ENCODE measurements at regions not wholly inside any gene's neighbourhood (a gene's known extent, or its start where the extent isn't known, plus 50 kb on each side); places are given as distances from the start of the nearest gene placed in this dataset.

- Histone ChIP-seq H3K27me3 (peaks cover 20% of the 10 kb centered on the region), H3K9me3 (no peaks in the 10 kb centered on the region), H3K36me3 (no peaks in the 10 kb centered on the region), H3K4me3 (no peak overlapping the region)
- DNase-seq = no peak
These were observed 117.2 kb downstream of the TLE3 start for GRCh38 chr15:69980341-69981059.

- Histone ChIP-seq H3K9me3 (no peaks in the 10 kb centered on the region), H3K4me3 (no peak overlapping the region), H3K36me3 (no peaks in the 10 kb centered on the region), H3K27me3 (peaks cover 16% of the 10 kb centered on the region)
- no peak for DNase-seq
These were observed 115.7 kb downstream of the TLE3 start for GRCh38 chr15:69982037-69982436.

- Histone ChIP-seq H3K4me3 (no peak overlapping the region), H3K9me3 (no peaks in the 10 kb centered on the region), H3K36me3 (no peaks in the 10 kb centered on the region), H3K27me3 (peaks cover 16% of the 10 kb centered on the region)
- no peak for DNase-seq
These were observed 113.9 kb downstream of the TLE3 start for GRCh38 chr15:69983696-69984265.

GRCh38 chr15:69987492-69988489 is 109.9 kb downstream of the TLE3 start:
- Histone ChIP-seq H3K9me3 (no peaks in the 10 kb centered on the region), H3K4me3 (no peak overlapping the region), H3K27me3 (peaks cover 13% of the 10 kb centered on the region), H3K36me3 (no peaks in the 10 kb centered on the region)
- peak; percentile 45 for DNase-seq

GRCh38 chr15:69988541-69989225 is 109.0 kb downstream of the TLE3 start:
- Histone ChIP-seq H3K9me3 (no peaks in the 10 kb centered on the region), H3K4me3 (no peak overlapping the region), H3K36me3 (no peaks in the 10 kb centered on the region), H3K27me3 (peaks cover 4% of the 10 kb centered on the region; the same call in 1 of the 2 replicates)
- DNase-seq = no peak

- Histone ChIP-seq H3K27me3 (no peaks in the 10 kb centered on the region), H3K4me3 (no peak overlapping the region), H3K9me3 (no peaks in the 10 kb centered on the region), H3K36me3 (no peaks in the 10 kb centered on the region)
- DNase-seq = no peak
These were observed 106.9 kb downstream of the TLE3 start for GRCh38 chr15:69990566-69991421.

GRCh38 chr15:69991551-69991980 is 106.2 kb downstream of the TLE3 start:
- Histone ChIP-seq H3K4me3 (no peak overlapping the region), H3K36me3 (no peaks in the 10 kb centered on the region), H3K9me3 (no peaks in the 10 kb centered on the region), H3K27me3 (no peaks in the 10 kb centered on the region)
- DNase-seq = no peak

- no peaks in the 10 kb centered on the region for H3K36me3 ChIP-seq
- no peaks in the 10 kb centered on the region for H3K9me3 ChIP-seq
- H3K4me3 ChIP-seq = no peak overlapping the region
- no peak for DNase-seq
- H3K27me3 ChIP-seq = no peaks in the 10 kb centered on the region
These were observed 105.4 kb downstream of the TLE3 start for GRCh38 chr15:69992348-69992747.

GRCh38 chr15:69994429-69995205 is 103.1 kb downstream of the TLE3 start:
- DNase-seq = no peak
- Histone ChIP-seq H3K27me3 (no peaks in the 10 kb centered on the region), H3K4me3 (no peak overlapping the region), H3K9me3 (no peaks in the 10 kb centered on the region), H3K36me3 (no peaks in the 10 kb centered on the region)

- DNase-seq = no peak
These were observed 101.2 kb downstream of the TLE3 start for GRCh38 chr15:69996321-69997160.

GRCh38 chr15:69997161-69997485 is 100.6 kb downstream of the TLE3 start:
- no peak for DNase-seq
- H3K36me3 ChIP-seq = no peaks in the 10 kb centered on the region
- H3K9me3 ChIP-seq = no peaks in the 10 kb centered on the region
- H3K4me3 ChIP-seq = no peak overlapping the region
- no peaks in the 10 kb centered on the region for H3K27me3 ChIP-seq

More at GRCh38 chr15:69996321-69997160, 101.2 kb downstream of the TLE3 start:
- Histone ChIP-seq H3K9me3 (no peaks in the 10 kb centered on the region), H3K27me3 (no peaks in the 10 kb centered on the region), H3K4me3 (no peak overlapping the region), H3K36me3 (no peaks in the 10 kb centered on the region)

All from MG63 (cell line).